Tibial artery (tissue), 4 donors: ENCODE measurements at regions not wholly inside any gene's neighbourhood (a gene's known extent, or its start where the extent isn't known, plus 50 kb on each side); places are given as distances from the start of the nearest gene placed in this dataset.

Experiments used
- DNase-seq, 2 donors: peaks; one replicate each; pipeline ENCODE4 v3.0.0-alpha.2; 2019
- H3K27ac ChIP-seq, 2 donors: fragments of 200-600 bp; sonication (generic) in 1 of 2; 1 replicate in 1 of 2; 2 replicates in 1 of 2; pipeline ENCODE4 v1.5.1; 2018 to 2019; ENCODE audit warnings: mild to moderate bottlenecking in 1 of 2
- H3K27me3 ChIP-seq, 2 donors: fragments of 200-600 bp; sonication (generic) in 1 of 2; one replicate each; pipeline versions ENCODE4 v1.5.1 to v1.6.0; 2016 to 2019
- H3K36me3 ChIP-seq, 3 donors: fragments of 200-600 bp; sonication (generic) in 2 of 3; one replicate each; pipeline ENCODE4 v1.5.1; 2016 to 2019; ENCODE audit warnings: mild to moderate bottlenecking in 2 of 3
- H3K4me1 ChIP-seq, 4 donors: fragments of 200-600 bp; sonication (generic) in 2 of 4; 1 replicate in 3 of 4; 2 replicates in 1 of 4; pipeline ENCODE4 v1.5.1; 2016 to 2019
- H3K4me3 ChIP-seq, 2 donors: fragments of 200-600 bp; sonication (generic) in 1 of 2; 1 replicate in 1 of 2; 2 replicates in 1 of 2; pipeline ENCODE4 v1.5.1; 2018 to 2019; ENCODE audit warnings: mild to moderate bottlenecking in 2 of 2
- H3K9me3 ChIP-seq, 3 donors: fragments of 200-600 bp; sonication (generic) in 1 of 3; one replicate each; pipeline ENCODE4 v1.5.1; 2016 to 2019
- intact Hi-C: fragments of 100-400 bp; cut with DNase I; formaldehyde crosslinking; loops from one replicate; pipeline ENCODE4 v1.15.0; 2023; ENCODE audit warnings: low total_unique reads
- TF ChIP-seq, protein P1 (sequence below), 2 experiments: fragments of 200-600 bp in 1 of 2; fragments of 450-650 bp in 1 of 2; IDR thresholded peaks; one replicate each; pipeline ENCODE4 v1.5.1; 2017 to 2019; ENCODE audit warnings: antibody characterized with exemption in 2 of 2, mild to moderate bottlenecking in 1 of 2, moderate library complexity in 1 of 2

GRCh38 chr10:78584266-78584665, 484.5 kb upstream of the ZMIZ1 start:
- H3K27me3 ChIP-seq, result no peaks in the 10 kb centered on the region
- TF ChIP-seq, protein P1, sequence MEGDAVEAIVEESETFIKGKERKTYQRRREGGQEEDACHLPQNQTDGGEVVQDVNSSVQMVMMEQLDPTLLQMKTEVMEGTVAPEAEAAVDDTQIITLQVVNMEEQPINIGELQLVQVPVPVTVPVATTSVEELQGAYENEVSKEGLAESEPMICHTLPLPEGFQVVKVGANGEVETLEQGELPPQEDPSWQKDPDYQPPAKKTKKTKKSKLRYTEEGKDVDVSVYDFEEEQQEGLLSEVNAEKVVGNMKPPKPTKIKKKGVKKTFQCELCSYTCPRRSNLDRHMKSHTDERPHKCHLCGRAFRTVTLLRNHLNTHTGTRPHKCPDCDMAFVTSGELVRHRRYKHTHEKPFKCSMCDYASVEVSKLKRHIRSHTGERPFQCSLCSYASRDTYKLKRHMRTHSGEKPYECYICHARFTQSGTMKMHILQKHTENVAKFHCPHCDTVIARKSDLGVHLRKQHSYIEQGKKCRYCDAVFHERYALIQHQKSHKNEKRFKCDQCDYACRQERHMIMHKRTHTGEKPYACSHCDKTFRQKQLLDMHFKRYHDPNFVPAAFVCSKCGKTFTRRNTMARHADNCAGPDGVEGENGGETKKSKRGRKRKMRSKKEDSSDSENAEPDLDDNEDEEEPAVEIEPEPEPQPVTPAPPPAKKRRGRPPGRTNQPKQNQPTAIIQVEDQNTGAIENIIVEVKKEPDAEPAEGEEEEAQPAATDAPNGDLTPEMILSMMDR (IDR thresholded peaks at IDR 0.05), result no peak

DNA sequence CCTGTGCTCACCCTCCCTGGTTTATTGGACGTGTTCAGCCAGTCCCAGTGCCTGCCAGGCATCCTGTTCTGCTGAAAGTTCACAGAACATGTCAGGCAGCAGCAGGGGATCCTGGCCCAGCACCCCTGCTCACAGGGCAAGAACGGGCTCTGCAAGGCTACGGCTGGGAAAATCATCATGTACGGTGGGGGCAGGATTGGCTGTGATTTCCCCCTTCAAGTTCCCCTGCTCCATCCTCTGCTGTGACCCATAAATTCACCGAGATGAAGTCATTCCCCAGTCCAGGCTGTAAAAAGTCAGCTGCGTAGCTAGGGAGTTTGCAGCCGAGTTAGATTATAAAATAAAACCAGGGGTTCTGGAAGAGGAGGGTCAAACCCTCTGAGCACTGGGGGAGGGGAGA, 484.1 kb upstream of the ZMIZ1 start:
- Histone ChIP-seq H3K4me1 (peaks cover 0 to 13% (median 9%) of the 10 kb centered on the region in 4 donors), H3K36me3 (no peaks in the 10 kb centered on the region), H3K27ac (no peak overlapping the region), H3K9me3 (no peaks in the 10 kb centered on the region), H3K4me3 (no peak overlapping the region), H3K27me3 (no peaks in the 10 kb centered on the region)
- DNase-seq, result no peak
- intact Hi-C loops, result no loop called here
- TF ChIP-seq, protein P1 (IDR thresholded peaks at IDR 0.05), result no peak

More at GRCh38 chr10:78584266-78584665, 484.5 kb upstream of the ZMIZ1 start:
- Histone ChIP-seq H3K4me1 (peaks cover 0 to 17% (median 13%) of the 10 kb centered on the region in 4 donors), H3K36me3 (no peaks in the 10 kb centered on the region), H3K27ac (no peak overlapping the region), H3K4me3 (no peak overlapping the region), H3K9me3 (no peaks in the 10 kb centered on the region)
- no peak for DNase-seq
- intact Hi-C loops, result no loop called here

GRCh38 chr10:78585952-78586351, 482.8 kb upstream of the ZMIZ1 start:
- TF ChIP-seq, protein P1 (IDR thresholded peaks at IDR 0.05), result no peak
- Histone ChIP-seq H3K9me3 (no peaks in the 10 kb centered on the region), H3K4me1 (peaks cover 0 to 8% (median 4%) of the 10 kb centered on the region in 4 donors), H3K36me3 (no peaks in the 10 kb centered on the region), H3K27ac (no peak overlapping the region), H3K27me3 (no peaks in the 10 kb centered on the region), H3K4me3 (no peak overlapping the region)
- DNase-seq, result no peak
- intact Hi-C loops, result no loop called here

DNA sequence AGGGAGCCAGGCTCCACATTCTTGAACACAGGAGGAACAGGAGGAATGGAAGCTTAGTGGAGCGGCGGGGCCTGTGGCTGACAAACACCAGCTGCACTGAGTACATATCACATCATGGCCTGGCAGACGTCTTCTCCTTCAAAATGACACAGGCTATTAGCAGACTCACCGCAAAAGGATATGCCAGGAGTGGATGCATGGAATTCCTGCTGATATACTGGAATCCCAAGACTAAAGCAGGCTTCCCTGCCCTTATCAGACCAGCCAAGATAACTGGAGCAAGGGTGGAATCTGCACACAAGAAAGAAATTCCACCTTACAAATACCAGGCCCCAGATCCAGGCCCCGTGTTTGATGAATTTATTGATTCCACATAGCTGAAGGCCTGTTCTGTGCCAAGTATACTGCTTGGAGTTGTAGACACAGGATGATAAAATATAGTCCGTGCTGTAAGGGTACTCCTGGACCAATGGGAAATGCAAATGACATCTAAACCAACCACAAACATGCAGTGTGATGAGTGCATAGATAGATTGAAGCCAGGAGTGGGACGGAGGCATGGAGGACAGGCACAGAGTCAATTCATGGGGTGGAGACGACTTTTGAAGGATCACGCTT, 480.5 kb upstream of the ZMIZ1 start:
- H3K9me3 ChIP-seq, result no peaks in the 10 kb centered on the region
- H3K4me3 ChIP-seq, result no peak overlapping the region
- H3K27ac ChIP-seq, result no peak overlapping the region
- peaks cover 0 to 8% (median 4%) of the 10 kb centered on the region in 4 donors for H3K4me1 ChIP-seq
- TF ChIP-seq, protein P1 (IDR thresholded peaks at IDR 0.05), result no peak
- H3K27me3 ChIP-seq, result no peaks in the 10 kb centered on the region
- no peak for DNase-seq
- H3K36me3 ChIP-seq, result no peaks in the 10 kb centered on the region
- intact Hi-C loops, result no loop called here

GRCh38 chr10:78589687-78590086, 479.1 kb upstream of the ZMIZ1 start:
- no peaks in the 10 kb centered on the region for H3K9me3 ChIP-seq
- no peak overlapping the region for H3K27ac ChIP-seq
- intact Hi-C loops, result no loop called here
- H3K36me3 ChIP-seq, result no peaks in the 10 kb centered on the region
- H3K4me3 ChIP-seq, result no peak overlapping the region
- TF ChIP-seq, protein P1 (IDR thresholded peaks at IDR 0.05), result no peak
- peaks cover 0 to 8% (median 4%) of the 10 kb centered on the region in 4 donors for H3K4me1 ChIP-seq
- H3K27me3 ChIP-seq, result no peaks in the 10 kb centered on the region
- DNase-seq, result no peak
